SK-N-DZ (cell line): ENCODE measurements at regions not wholly inside any gene's neighbourhood (a gene's known extent, or its start where the extent isn't known, plus 50 kb on each side); places are given as distances from the start of the nearest gene placed in this dataset.
"Not testable (repeated sequence)": the region's sequence is repeated elsewhere in the genome, so short reads cannot be mapped to it uniquely, and the experiment has no call there.

Experiments used
- DNase-seq: peaks from one replicate; pipeline ENCODE4 v3.0.0-alpha.2; 2015; ENCODE audit warnings: low spot score
- small RNA-seq, 2 experiments: library from RNA; depleted of rRNA; stranded (forward); fragments of <200 nt; gene quantifications; one replicate each; pipeline ENCODE3, GENCODE V24; 2014

DNA sequence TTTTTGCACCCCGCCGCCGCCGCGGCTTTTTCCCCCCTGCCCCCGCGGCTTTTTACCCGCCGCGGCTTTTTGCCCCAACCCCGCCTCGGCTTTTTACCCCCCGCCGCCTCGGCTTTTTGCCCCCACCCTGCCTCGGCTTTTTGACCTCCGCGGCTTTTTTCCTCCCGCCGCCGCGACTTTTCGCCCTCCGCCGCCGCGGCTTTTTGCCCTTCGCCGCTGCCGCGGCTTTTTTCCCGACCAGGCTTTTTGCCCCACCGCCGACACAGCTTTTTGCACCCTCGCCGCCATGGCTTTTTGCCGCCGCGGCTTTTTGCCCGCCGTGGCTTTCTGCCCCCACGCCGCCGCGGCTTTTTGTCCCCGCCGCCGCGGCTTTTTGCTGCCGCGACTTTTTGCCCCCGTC is 137.0 kb upstream of the TP53TG3D start:
- no peak for DNase-seq

DNA sequence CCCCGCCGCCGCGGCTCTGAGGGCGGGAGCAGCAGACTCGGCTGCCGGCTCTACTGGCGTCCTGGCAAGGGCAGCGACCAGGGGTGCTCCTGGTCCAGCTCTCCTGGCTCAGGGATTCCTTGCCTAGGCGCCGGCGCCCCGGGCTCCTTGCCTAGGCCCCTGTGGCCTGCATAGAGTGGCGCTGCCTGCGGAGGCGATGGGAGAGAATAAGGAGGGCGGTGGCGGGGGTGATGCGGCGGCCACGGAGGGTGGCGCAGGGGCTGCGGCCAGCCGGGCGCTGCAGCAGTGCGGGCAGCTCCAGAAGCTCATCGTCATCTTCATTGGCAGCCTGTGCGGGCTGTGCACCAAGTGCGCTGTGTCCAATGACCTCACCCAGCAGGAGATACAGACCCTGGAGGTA is 136.6 kb upstream of the TP53TG3D start:
- DNase-seq = not testable (repeated sequence)

- not testable (repeated sequence) for DNase-seq
Observed at GRCh38 chr16:32120372-32120771, 132.7 kb upstream of the TP53TG3D start.

DNA sequence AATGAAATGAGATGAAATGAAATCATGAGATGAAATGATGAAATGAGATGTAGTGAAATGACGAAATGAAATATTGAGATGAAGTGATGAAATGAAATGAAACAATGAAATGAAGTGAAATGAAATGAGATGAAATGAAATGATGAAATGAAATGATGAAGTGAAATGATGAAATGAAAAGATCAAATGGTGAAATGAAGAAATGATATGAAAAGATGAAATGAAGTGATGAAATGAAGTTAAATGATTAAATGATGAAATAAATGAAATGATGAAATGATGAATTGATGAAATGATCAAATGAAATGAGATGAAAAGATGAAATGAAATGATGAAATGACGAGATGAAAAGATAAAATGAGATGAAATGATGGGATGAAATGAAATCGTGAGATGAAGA is 132.3 kb upstream of the TP53TG3D start:
- DNase-seq = not testable (repeated sequence)

GRCh38 chr16:32121273-32121900 is 131.7 kb upstream of the TP53TG3D start:
- not testable (repeated sequence) for DNase-seq

GRCh38 chr16:32152434-32152833 is 100.7 kb upstream of the TP53TG3D start:
- DNase-seq = not testable (repeated sequence)

DNA sequence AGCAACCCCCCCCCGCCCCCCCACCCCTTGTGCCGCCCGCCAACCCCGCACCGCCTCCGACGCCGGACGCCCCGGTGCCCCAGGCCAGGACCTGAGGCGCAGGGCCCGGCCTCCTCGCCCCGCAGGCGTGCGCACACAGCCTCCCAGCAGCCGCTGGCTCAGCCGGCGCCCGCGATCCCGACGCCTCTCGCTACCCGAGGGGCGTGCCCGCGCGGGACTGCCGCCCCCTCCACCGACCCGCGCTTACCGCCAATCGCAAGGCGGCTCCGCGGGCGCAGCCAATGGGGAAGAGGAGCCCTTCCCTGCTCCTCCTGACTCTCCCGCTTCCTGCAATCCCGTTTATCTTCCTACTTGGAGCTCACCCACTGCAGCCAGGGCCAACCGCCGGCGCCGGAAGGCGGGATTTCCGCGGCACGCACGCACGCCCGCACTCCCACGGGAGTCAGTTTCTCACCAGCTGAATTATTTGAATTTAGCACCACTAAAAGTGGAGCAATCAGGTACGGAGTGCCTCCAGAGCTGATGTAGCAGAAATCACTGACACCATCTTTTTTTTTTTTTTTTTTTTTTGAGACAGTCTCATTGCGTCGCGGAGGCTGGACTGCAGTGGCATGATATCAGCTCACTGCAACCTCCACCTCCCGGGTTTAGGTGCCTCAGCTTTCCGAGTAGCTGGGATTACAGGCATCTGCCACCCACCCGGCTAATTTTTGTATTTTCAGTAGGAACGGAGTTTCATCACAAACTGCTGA is 65.0 kb upstream of the TP53TG3D start:
- DNase-seq = not testable (repeated sequence)

DNA sequence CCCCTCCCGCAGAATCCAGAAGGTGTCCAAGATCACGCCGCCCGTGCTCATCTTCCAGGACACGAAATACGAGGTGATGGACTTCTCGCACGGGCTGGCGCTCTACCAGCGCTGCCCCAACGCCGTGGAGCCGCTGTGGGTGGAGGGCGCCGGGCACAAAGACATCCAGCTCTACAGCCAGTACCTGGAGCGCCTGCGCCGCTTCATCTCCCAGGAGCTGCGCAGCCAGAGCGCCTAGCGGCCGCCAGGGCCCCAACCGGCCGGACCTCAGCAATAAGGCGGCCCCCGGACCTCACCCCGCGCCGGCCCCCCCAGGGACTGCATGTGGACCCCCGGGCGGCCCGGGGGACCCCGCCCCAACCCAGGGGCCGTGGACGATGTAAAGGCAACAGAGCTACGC is 50.5 kb upstream of the TP53TG3D start:
- DNase-seq = not testable (repeated sequence)

Small RNA genes lying in the stretch of these regions (small RNA-seq; reads per million reads assigned to genes)
- gene AC133485.4 (0 reads per million in 2 experiments), gene AC142381.2 (0 reads per million in 2 experiments), gene IGHV1OR16-3 (0 reads per million in 2 experiments), gene IGHV3OR16-9 (0 reads per million in 2 experiments)
